ENCODE measurements at regions not wholly inside any gene's neighbourhood (a gene's known extent, or its start where the extent isn't known, plus 50 kb on each side); places are given as distances from the start of the nearest gene placed in this dataset.

DNA sequence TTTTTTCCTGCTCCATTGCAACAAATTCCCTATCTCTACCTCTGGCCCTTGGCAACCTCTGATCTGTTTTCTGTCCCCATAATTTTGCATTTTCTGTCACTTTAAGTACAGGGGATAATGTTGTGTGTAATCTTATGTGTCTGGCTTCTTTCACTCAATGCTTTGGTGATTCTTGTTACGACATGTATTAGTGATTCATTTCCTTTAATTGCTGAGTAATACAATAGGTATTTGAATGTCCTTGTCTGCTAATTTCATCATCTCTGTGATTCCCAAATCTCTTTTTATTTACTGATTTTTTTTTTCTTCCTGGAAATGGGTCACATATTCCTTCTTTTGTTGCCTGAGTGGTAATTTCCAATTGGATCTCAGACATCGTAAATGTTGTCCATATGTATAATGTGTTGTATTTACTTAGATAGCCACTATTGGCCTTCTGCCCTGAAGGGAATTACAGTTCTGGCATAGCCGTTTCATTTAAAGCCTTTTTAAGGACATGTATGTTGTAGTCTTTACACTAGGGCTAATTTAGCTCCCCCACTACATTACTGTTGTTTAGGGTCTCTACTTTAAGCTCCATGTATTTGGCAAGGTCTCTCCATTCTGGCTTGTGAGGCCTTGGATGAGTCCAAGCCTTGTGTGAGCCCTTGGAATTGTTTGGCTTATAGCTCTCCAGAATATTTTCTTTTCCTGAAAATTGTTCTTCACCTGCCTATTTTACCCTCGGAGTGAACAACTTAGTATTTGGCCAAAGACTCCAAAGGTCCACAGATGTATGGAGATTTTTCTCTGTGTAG is 683.8 kb downstream of the LRRC70 start:
- H3K4me3 ChIP-seq: no peak overlapping the region
- TF ChIP-seq POLR2A (IDR thresholded peaks at IDR 0.05): no peak
- TF ChIP-seq, protein P1, sequence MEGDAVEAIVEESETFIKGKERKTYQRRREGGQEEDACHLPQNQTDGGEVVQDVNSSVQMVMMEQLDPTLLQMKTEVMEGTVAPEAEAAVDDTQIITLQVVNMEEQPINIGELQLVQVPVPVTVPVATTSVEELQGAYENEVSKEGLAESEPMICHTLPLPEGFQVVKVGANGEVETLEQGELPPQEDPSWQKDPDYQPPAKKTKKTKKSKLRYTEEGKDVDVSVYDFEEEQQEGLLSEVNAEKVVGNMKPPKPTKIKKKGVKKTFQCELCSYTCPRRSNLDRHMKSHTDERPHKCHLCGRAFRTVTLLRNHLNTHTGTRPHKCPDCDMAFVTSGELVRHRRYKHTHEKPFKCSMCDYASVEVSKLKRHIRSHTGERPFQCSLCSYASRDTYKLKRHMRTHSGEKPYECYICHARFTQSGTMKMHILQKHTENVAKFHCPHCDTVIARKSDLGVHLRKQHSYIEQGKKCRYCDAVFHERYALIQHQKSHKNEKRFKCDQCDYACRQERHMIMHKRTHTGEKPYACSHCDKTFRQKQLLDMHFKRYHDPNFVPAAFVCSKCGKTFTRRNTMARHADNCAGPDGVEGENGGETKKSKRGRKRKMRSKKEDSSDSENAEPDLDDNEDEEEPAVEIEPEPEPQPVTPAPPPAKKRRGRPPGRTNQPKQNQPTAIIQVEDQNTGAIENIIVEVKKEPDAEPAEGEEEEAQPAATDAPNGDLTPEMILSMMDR (IDR thresholded peaks at IDR 0.05 in 4 of 5, conservative IDR thresholded peaks at IDR 0.05 in 1 of 5): no peak
- H3K27ac ChIP-seq: no peak overlapping the region
- DNase-seq: no peak
- peak in 1 of 2 donors; percentile 68 for ATAC-seq
- H3K4me1 ChIP-seq: no peaks in the 10 kb centered on the region
- no peaks in the 10 kb centered on the region for H3K36me3 ChIP-seq
- intact Hi-C loops (cut with DNase I; ENCODE audit: low total_unique reads): no loop called here
- H3K9me3 ChIP-seq: no peaks in the 10 kb centered on the region
- H3K27me3 ChIP-seq: no peaks in the 10 kb centered on the region
- in situ Hi-C loops (cut with MboI; ENCODE audit: low sequenced_read_pairs in 4 of 4): no loop called here

- Histone ChIP-seq H3K27me3 (no peaks in the 10 kb centered on the region), H3K4me1 (no peaks in the 10 kb centered on the region), H3K27ac (no peak overlapping the region), H3K4me3 (no peak overlapping the region), H3K36me3 (no peaks in the 10 kb centered on the region), H3K9me3 (no peaks in the 10 kb centered on the region)
- intact Hi-C loops (cut with DNase I; ENCODE audit: low total_unique reads): no loop called here
- DNase-seq (no peak), ATAC-seq (no peak)
- no peak for TF ChIP-seq POLR2A (IDR thresholded peaks at IDR 0.05)
- TF ChIP-seq, protein P1 (IDR thresholded peaks at IDR 0.05 in 4 of 5, conservative IDR thresholded peaks at IDR 0.05 in 1 of 5): no peak
- in situ Hi-C loops (cut with MboI; ENCODE audit: low sequenced_read_pairs in 4 of 4): no loop called here
Measured at GRCh38 chr5:63261695-63262094, 683.1 kb downstream of the LRRC70 start.

- Histone ChIP-seq H3K27me3 (no peaks in the 10 kb centered on the region), H3K4me1 (no peaks in the 10 kb centered on the region), H3K36me3 (no peaks in the 10 kb centered on the region), H3K4me3 (no peak overlapping the region), H3K27ac (no peak overlapping the region), H3K9me3 (no peaks in the 10 kb centered on the region)
- TF ChIP-seq POLR2A (IDR thresholded peaks at IDR 0.05): no peak
- TF ChIP-seq, protein P1 (IDR thresholded peaks at IDR 0.05 in 4 of 5, conservative IDR thresholded peaks at IDR 0.05 in 1 of 5): no peak
- intact Hi-C loops (cut with DNase I; ENCODE audit: low total_unique reads): no loop called here
- in situ Hi-C loops (cut with MboI; ENCODE audit: low sequenced_read_pairs in 4 of 4): no loop called here
- ATAC-seq: no peak
- DNase-seq: no peak
Measured at GRCh38 chr5:63255594-63255993, 677.0 kb downstream of the LRRC70 start.

DNA sequence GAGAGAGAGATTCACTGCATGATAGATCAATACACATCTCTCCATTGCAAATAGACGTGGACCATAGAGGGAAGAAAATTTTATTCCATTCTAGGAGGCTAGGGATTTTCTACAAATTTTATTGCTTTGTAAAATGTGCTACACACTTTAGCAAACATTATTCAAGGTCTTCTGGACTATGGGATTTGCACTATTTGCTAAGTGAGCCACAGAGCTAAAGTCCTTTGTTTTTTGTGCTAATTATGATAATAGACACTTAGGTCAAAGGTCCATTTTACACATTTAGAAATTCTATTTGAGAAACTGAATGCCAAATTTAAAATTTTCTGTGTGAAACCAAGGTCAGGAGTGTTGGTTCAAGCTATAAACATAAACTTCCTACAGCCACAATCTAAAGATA is 672.3 kb downstream of the LRRC70 start:
- intact Hi-C loops (cut with DNase I; ENCODE audit: low total_unique reads): no loop called here

More for the DNA sequence above, 672.3 kb downstream of the LRRC70 start:
- no peaks in the 10 kb centered on the region for H3K9me3 ChIP-seq
- TF ChIP-seq POLR2A (IDR thresholded peaks at IDR 0.05): no peak
- TF ChIP-seq, protein P1 (IDR thresholded peaks at IDR 0.05 in 4 of 5, conservative IDR thresholded peaks at IDR 0.05 in 1 of 5): no peak
- no peak overlapping the region for H3K4me3 ChIP-seq
- no peaks in the 10 kb centered on the region for H3K4me1 ChIP-seq
- no peak for ATAC-seq
- DNase-seq: no peak
- no peaks in the 10 kb centered on the region for H3K27me3 ChIP-seq
- H3K36me3 ChIP-seq: no peaks in the 10 kb centered on the region
- in situ Hi-C loops (cut with MboI; ENCODE audit: low sequenced_read_pairs in 4 of 4): no loop called here
- no peak overlapping the region for H3K27ac ChIP-seq
